ENCODE measurements at regions not wholly inside any gene's neighbourhood (a gene's known extent, or its start where the extent isn't known, plus 50 kb on each side); places are given as distances from the start of the nearest gene placed in this dataset.
"Not testable (repeated sequence)": the region's sequence is repeated elsewhere in the genome, so short reads cannot be mapped to it uniquely, and the experiment has no call there.

DNA sequence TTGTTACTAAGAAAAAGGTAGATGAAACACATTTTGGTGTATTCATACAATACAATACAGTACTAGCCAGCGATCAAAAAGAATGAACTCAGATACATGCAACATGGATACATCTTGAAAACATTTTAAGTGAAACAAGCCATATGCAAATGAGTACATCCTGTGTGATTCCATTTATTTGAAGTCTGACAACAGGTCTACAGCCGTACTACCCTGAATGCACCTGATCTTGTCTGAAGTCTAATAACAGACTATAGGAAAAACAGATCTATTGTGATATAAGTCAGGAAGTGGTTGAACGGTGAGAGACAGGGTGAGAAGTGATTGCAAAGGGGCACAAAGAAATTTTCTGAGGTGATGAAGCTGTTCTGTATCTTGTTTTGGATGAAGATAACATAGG lies 146.9 kb downstream of the NBPF8 start:
- not testable (repeated sequence) for TF ChIP-seq POLR2AphosphoS5 (IDR thresholded peaks at IDR 0.05; ENCODE audit: borderline replicate concordance, low read depth, low read length); FOXP2 (optimal IDR thresholded peaks at IDR 0.05; ENCODE audit: control extremely low read depth, extremely low read length, insufficient read depth); EZH2 (IDR thresholded peaks at IDR 0.05)
